ENCODE measurements at regions not wholly inside any gene's neighbourhood (a gene's known extent, or its start where the extent isn't known, plus 50 kb on each side); places are given as distances from the start of the nearest gene placed in this dataset.

- Histone ChIP-seq H3K36me3 (ENCODE audit: control insufficient read depth, insufficient read depth, low read length) (no peaks in the 10 kb centered on the region), H3K4me1 (ENCODE audit: control insufficient read depth, insufficient read depth, low read length) (no peaks in the 10 kb centered on the region), H3K9me3 (ENCODE audit: control insufficient read depth, insufficient read depth, low read depth, low read length) (no peaks in the 10 kb centered on the region), H3K4me3 (ENCODE audit: low read depth in 2 of 2, low read length in 2 of 2) (no peak overlapping the region), H3K27ac (ENCODE audit: low read length) (no peak overlapping the region), H3K27me3 (ENCODE audit: control insufficient read depth, insufficient read depth, low read length) (no peaks in the 10 kb centered on the region)
- ATAC-seq (no peak), DNase-seq (ENCODE audit: low read depth, low spot score) (no peak)
- no TSS peak for BruUV-seq (replicated peaks)
- in situ Hi-C loops (cut with HindIII; ENCODE audit: low pct_unique_long_range_greater_than_20kb, low sequenced_read_pairs) = no loop called here
- intact Hi-C loops (cut with micrococcal nuclease; ENCODE audit: unreplicated experiment) = no loop called here
- ChIA-PET CTCF (no interaction called here), POLR2A (no interaction called here)
- no peak for TF ChIP-seq TCF7L2 (IDR thresholded peaks at IDR 0.05; ENCODE audit: low read depth, low read length)
- TF ChIP-seq POLR2AphosphoS5 (IDR thresholded peaks at IDR 0.05; ENCODE audit: low read depth, low read length) = no peak
- TF ChIP-seq CTCF (IDR thresholded peaks at IDR 0.05) = no peak
- TF ChIP-seq SIN3A (IDR thresholded peaks at IDR 0.05; ENCODE audit: borderline replicate concordance, insufficient read depth, low read depth, low read length) = no peak
- no peak for TF ChIP-seq REST (IDR thresholded peaks at IDR 0.05; ENCODE audit: insufficient read depth in 1 of 2, low read depth in 2 of 2, low read length in 1 of 2)
Measured at GRCh38 chr2:57291209-57291608, 755.4 kb upstream of the VRK2 start.

GRCh38 chr2:57296795-57297517 lies 749.6 kb upstream of the VRK2 start:
- POLR2A ChIA-PET = no interaction called here
- ATAC-seq = no peak
- Histone ChIP-seq H3K9me3 (ENCODE audit: control insufficient read depth, insufficient read depth, low read depth, low read length) (no peaks in the 10 kb centered on the region), H3K27ac (ENCODE audit: low read length) (no peak overlapping the region), H3K4me1 (ENCODE audit: control insufficient read depth, insufficient read depth, low read length) (no peaks in the 10 kb centered on the region), H3K27me3 (ENCODE audit: control insufficient read depth, insufficient read depth, low read length) (no peaks in the 10 kb centered on the region), H3K4me3 (ENCODE audit: low read depth in 2 of 2, low read length in 2 of 2) (no peak overlapping the region), H3K36me3 (ENCODE audit: control insufficient read depth, insufficient read depth, low read length) (no peaks in the 10 kb centered on the region)
- CTCF ChIA-PET = no interaction called here
- no TSS peak for BruUV-seq (replicated peaks)
- TF ChIP-seq REST (IDR thresholded peaks at IDR 0.05; ENCODE audit: insufficient read depth in 1 of 2, low read depth in 2 of 2, low read length in 1 of 2) (no peak), SIN3A (IDR thresholded peaks at IDR 0.05; ENCODE audit: borderline replicate concordance, insufficient read depth, low read depth, low read length) (no peak), CTCF (IDR thresholded peaks at IDR 0.05) (no peak), POLR2AphosphoS5 (IDR thresholded peaks at IDR 0.05; ENCODE audit: low read depth, low read length) (no peak), TCF7L2 (IDR thresholded peaks at IDR 0.05; ENCODE audit: low read depth, low read length) (no peak)
- DNase-seq (ENCODE audit: low read depth, low spot score) = no peak
- in situ Hi-C loops (cut with HindIII; ENCODE audit: low pct_unique_long_range_greater_than_20kb, low sequenced_read_pairs) (no loop called here), intact Hi-C loops (cut with micrococcal nuclease; ENCODE audit: unreplicated experiment) (no loop called here)

Measured in Panc1 (cell line).